Stomach (tissue), 4 donors: ENCODE measurements at regions not wholly inside any gene's neighbourhood (a gene's known extent, or its start where the extent isn't known, plus 50 kb on each side); places are given as distances from the start of the nearest gene placed in this dataset.

ENCODE experiments used
- CTCF ChIP-seq, 7 experiments: fragments of 450-650 bp in 4 of 7; fragments of 200-600 bp in 3 of 7; sonication (generic) in 3 of 7; IDR thresholded peaks; one replicate each; pipeline ENCODE4 v1.5.1; 2016 to 2019; ENCODE audit warnings: antibody characterized with exemption in 7 of 7, control low read depth in 2 of 7, mild to moderate bottlenecking in 1 of 7
- EP300 ChIP-seq: sonication (generic); formaldehyde crosslinking; IDR thresholded peaks from one replicate; pipeline ENCODE4 v1.6.1; 2017; ENCODE audit warnings: antibody characterized with exemption
- POLR2AphosphoS5 ChIP-seq, 3 donors: sonication (generic); formaldehyde crosslinking; IDR thresholded peaks; one replicate each; pipeline ENCODE4 v1.6.1; 2016; ENCODE audit warnings: antibody characterized with exemption in 3 of 3

- TF ChIP-seq CTCF (IDR thresholded peaks at IDR 0.05) (no peak), POLR2AphosphoS5 (IDR thresholded peaks at IDR 0.05) (no peak), EP300 (no peak)
These were observed 819.1 kb upstream of the GRAMD2B start for GRCh38 chr5:125604104-125604503.
